A673 (cell line): ENCODE measurements at regions not wholly inside any gene's neighbourhood (a gene's known extent, or its start where the extent isn't known, plus 50 kb on each side); places are given as distances from the start of the nearest gene placed in this dataset.
"Not testable (repeated sequence)": the region's sequence is repeated elsewhere in the genome, so short reads cannot be mapped to it uniquely, and the experiment has no call there.

ENCODE experiments used
- CTCF ChIP-seq: fragments of 300-800, 200-600 bp; sonication (generic); conservative IDR thresholded peaks from 2 replicates; pipeline ENCODE4 v1.5.1; 2017; ENCODE audit warnings: low read depth, mild to moderate bottlenecking, antibody characterized with exemption, low read length, moderate library complexity, mixed read lengths
- EZH2 ChIP-seq: fragments of 200-600 bp; sonication (generic); IDR thresholded peaks from 2 replicates; pipeline ENCODE4 v1.6.1; 2017; ENCODE audit warnings: borderline replicate concordance, low read depth, mild to moderate bottlenecking, mixed read lengths, antibody characterized with exemption, low read length; ENCODE audit not compliant: poor library complexity, severe bottlenecking

- TF ChIP-seq CTCF, EZH2: not testable (repeated sequence)
Observed at GRCh38 chr21:14027235-14027869, 183.4 kb downstream of the LIPI start.
